HG03558 (cell line): ENCODE measurements at regions not wholly inside any gene's neighbourhood (a gene's known extent, or its start where the extent isn't known, plus 50 kb on each side); places are given as distances from the start of the nearest gene placed in this dataset.

ENCODE experiments used
- ATAC-seq: cut with Tn5 transposase; IDR thresholded peaks from one replicate; pipeline ENCODE4 v1.9.1; 2021; ENCODE audit warnings: moderate number of reproducible peaks; ENCODE audit not compliant: unreplicated experiment; ENCODE audit errors: extremely low read depth

DNA sequence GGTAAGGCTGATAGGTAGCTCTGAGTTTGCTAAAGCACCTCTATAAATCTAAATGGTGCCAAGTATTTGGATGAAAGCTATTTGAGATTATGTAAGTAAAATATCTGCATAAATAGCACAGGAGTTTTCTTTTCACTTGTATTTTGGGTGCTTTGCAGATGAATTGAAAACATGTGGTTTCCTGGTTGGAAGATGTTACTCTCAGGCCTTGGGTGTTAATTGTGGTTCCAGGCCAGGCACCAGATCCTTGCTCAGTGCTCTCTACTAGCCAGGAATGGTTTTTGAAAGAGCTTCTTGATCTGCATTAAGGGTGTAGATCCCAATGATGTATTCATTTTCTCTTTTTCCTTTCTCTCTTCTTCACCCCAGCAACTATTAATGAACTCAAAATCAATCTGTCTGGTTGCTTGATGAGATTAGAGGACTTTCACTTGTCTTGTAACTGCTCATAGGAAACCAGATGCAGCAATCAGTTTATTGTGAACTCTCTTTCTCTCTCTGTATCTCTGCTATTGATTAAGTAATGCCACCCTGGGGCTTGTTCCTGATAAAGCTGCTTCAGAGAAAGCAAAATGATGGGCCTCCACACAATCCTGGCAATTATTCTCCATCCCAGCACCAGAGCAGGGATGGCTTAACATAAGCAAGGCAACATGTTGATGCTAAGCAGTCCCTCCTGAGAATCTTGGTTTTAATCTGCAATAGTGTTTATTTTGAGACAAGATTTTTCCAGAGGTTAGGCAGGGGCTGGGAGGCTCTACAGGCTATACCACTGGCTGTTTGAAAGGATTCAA lies 147.0 kb upstream of the NTM start:
- ATAC-seq: no peak

DNA sequence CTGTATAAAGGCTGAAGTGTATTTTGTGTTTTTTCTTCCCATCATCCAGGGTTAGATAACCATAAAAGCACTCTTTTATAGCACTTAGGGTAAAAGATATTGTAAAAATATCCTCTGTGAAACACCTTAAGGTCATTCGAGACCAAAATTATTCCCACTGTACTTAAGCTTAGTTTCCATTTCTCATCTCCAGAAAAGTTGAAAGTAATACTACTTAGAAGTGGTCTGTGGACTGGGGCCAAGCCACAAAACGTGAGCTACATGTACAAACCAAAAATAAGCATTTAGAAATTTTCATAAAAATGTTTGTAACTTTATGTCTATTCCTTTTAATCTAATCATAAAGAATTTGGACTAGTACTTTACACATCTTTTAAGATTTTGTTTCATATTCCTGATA lies 142.0 kb upstream of the NTM start:
- no peak for ATAC-seq

DNA sequence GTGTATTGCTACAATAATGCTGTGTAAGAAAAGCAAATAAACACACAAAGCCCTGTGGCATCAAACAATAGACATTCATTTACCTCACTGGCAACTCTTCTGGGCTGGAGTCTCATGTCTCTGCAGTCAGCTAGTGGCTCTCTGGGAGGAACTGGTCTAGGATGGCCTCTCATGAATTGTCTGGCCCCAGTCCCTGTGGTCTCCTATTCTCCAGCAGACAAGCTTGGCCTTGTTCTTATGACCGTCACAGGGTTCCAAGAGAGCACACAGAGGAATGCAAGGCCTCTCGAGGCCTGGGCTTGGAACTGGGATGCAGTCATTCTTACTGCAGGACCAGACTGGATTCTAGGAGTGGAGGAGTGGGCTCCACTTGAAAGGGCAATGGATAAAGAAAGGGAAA lies 141.2 kb upstream of the NTM start:
- ATAC-seq: no peak

DNA sequence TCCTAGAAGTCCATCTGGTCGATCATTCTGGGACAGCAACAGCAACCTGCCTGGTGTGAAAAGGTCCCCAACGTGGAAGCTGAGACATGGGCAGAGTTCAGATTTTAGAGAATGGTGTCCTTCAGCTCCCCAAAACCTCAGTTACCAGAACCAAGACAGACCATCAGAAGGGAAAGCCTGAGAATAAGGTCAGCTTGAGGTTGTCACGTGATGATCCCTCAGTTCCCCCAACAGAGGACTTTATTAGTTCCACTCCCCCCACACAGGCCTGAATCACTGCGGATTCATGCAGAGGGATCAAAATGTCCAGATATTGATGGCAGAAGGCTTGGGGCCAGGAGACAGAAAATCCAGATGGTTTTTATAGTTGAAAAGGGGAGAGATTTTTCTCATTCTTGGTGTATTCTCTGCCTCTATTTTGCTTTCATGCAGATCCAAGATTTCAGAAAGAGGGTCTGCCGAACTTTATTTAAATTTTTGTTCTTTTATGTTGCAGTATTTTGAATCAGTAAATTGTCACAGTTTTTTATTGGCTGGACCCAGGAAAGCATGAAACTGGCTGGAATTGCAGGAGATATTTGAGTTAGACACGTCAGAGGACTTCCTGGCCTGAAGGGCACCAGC lies 139.0 kb upstream of the NTM start:
- no peak for ATAC-seq

DNA sequence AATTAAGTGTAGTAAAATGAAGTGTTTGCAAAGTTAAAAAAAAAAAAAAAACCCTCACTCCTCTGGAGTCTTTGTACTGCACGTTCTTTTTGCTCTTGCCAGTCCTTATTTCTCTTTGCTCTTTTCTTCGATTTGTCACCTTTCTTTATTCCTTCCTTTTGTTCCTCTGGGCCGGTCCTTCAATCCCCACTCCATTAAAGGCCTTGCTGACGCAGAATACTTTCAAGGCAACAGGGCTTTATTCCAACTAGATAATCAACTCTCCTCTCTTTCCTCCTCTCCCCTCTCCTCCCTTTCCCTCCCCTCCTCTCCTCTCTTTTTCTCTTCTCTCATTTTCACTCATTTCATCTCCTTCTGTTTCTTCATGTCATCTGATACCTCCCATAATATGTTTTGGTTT lies 138.2 kb upstream of the NTM start:
- ATAC-seq: no peak

DNA sequence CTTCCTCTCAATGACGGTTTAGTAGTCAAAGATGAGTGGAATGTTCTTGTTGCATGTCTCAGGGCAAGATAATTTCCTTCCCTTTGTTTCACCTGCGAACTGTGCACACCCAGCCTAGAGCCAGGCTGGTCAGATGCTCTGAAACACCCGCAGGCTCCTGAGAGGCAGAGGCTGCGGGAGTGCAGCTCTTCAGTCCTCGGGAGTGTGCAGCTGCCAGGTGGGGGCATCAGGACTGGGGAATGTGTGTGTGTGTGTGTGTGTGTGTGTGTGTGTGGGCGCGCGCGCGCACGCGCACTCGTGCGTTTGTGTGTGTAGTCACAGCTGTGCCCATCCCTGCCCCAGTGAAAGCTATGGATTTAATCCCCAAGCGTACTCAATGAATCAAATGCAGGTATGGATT lies 136.2 kb upstream of the NTM start:
- no peak for ATAC-seq

DNA sequence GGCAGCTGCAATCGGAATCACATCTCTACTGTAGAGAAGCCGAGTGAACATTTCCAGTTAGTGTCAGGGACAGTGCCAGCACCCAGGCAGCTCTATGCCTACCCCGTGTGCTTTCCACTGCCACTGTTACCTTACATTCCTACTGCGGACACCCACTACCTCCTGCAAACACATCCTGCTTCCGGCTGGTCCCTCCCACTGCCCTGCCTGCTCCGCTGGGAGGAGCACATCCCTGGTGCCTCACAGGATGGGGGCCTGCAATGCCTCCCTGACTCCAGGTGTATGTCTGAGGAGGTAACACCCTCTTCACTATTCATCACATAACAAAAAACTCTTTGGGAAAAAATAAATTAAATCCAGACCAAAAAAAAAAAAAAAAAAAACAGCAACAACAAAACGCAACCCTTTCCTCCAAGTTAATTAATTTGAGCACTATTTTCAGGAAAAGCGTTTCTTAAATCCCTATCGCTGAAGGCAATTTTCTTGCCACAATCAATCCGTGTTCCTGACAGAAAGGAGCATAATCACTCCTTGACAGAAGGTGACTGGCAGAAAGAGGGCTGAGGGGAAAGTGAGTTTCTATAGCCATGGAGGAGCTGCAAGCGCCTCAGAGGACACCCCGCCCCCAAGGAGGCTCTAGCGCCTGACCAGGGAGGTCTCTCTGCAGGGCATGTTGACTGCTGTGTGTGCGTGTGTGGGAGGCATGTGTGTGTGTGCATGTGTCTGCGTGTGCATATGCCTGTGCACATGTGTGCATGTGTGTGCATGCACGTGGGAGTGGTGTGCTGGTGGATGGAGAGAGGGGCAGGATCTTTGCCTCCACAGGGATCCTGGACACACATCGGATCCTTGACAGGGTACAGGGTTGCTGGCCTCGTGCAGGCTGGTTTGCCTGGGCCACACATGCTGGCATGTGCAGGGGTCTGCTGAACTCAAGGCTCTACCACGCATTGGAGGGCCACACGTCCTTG lies 134.8 kb upstream of the NTM start:
- no peak for ATAC-seq

DNA sequence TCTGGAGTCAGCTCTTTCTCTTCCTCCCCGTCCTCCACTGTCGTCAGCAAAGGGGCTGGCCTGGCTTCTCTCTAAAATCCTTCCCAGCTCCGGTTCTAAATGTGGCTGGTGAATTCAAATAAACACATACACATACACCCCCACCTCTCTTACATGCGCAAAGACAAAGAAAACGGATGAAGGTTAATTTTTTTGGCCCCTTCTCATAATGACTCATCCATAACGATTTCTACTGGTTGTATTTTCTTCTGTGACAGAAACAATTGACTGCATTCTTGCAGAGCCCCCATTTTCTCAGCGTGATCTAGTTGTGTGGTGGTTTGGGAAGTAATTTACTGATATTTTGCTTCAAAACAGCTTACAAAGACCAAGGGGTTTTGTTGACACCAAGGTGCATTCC lies 130.0 kb upstream of the NTM start:
- ATAC-seq: no peak

DNA sequence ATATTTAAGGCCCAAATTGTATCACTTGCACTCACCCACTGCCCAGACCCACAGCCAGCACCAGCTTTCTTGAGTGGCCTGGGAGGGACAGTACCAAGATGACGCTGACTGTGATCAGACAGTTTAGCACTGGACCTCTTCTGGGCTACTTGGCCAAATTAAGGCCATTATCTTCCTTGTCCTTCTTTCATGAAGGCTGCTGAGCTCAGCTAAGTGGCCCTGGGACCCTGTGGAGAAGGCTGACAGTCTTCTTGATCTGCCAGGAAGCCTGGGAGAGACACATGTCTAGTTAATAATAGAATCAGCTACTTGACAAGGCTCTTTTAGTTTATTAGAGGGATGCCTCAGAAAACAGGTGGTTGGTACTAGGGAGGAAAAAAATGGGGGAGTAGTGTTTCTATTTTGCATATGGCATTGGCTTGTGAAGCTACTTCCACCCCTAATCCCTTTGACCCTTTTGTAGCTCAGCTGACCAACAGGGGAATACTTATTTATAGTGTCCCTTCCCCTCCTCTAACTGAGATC lies 127.9 kb upstream of the NTM start:
- no peak for ATAC-seq

DNA sequence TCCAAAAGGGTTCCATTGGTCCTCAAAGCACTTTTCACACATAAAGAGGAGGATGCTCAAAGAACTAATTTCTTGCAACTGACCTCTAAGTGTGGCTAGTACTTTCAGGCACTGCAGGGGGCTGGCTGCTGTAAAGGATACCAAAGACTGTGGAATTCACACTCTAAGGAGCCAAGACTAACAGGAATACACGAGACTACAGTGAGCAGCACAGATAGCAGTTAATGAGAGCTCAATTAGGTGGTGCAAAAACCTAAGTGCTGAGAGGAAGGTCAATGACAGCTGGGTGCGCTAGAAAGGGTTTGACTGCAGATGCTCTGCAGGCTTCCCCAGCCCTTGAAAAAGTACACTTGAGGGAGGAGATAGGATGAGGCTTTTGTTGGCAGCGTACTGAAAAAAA lies 124.3 kb upstream of the NTM start:
- ATAC-seq: no peak

DNA sequence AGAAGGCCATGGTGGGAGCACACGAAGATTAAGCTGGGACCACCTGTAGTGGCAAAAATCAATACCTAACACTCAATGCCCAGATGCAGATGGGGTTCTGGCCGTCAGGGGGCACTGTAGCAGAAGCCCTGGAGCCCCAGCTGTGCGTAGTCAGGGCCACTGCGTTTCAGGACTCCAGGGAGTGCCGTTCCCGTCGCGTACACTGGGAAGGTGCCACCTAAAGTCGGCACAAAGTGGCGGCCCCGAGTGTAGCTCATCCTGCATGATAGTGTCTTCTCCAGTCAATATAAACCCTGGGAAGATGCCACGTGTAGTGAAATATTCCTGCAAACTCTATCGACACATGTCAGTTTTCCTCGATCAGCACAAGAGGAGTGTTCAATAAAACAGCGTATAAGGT lies 123.8 kb upstream of the NTM start:
- ATAC-seq: no peak

DNA sequence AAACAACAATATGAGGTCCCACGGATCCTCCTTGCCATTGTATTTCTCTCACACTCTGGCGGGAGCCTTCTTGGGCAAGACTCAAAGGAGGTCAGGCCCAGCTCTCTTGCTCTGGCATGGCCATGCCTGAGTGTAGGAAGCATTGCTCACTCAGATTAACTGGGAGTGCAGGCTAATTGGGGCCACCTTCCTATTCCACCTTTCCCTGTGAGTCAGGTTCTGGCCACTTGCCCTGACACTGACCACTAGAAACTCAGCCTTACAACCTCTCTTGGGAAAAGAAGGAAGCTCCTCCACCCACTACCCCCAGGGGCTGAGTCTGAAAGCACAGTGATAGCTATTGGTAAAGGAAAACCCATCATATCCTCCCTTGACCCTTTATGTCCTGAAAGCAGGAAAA lies 121.8 kb upstream of the NTM start:
- no peak for ATAC-seq

DNA sequence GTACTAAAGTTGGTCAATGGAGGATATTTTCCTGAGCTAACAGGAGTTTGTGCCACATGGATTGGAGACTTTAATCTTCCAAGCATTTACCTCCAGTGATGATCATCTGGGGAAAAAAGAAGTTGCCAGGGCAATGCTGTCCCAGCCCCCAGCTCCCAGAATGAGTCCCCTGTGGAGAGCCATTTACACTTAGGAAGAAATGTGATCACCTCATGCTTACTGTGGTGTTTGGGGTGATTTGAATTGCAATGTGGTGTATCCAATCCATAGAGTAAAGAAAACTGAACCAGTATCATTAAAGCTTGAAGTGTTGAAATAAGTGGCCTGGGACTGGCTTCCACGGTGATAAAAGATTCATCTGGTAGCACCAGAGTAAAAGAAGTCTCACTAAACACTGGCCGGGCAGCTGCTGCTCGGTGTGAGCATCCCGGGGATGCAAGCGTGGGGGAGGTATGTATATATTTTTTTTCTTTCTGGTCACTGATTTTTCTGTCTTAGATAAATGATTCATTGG lies 117.2 kb upstream of the NTM start:
- no peak for ATAC-seq

DNA sequence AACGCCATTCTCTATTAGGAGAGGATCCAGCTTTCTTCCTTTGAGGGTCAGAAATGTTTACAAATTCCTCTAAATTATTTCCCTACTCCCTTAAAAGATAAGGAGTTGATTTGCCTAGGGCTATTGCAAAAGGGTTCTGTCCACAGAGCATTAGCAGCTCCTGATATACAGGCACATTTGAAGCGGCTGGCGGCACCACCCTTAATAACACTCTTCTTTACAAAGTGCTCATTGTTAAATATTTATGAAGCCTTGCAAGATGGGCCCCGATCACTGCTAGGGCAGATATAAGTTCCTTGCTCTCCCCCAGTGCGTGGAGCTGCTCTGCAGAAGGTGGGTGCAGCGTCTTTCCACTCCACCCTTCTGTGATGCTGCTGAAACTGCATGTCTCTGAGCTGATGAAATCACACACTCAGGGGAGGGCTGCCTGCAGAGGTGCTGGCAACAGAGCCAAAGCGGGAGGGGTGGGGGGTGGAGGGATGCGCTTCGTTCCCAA lies 116.7 kb upstream of the NTM start:
- no peak for ATAC-seq

DNA sequence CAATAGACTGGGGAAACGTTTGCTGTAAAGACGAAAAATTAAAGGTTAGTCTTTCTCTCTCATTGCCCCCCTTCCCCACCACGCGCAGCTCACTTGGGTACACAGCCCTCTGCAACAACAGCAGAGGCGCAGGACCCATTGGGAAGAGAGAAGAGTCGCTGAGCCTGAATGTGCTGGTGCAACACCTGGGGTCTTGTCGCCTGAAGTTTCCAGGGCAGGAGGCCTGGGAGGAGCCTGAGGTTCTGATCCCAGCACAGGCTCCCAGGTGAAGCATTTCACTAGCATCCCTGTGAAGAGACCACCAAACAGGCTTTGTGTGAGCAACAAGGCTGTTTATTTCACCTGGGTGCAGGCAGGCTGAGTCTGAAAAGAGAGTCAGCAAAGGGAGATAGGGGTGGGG lies 116.2 kb upstream of the NTM start:
- ATAC-seq: no peak

DNA sequence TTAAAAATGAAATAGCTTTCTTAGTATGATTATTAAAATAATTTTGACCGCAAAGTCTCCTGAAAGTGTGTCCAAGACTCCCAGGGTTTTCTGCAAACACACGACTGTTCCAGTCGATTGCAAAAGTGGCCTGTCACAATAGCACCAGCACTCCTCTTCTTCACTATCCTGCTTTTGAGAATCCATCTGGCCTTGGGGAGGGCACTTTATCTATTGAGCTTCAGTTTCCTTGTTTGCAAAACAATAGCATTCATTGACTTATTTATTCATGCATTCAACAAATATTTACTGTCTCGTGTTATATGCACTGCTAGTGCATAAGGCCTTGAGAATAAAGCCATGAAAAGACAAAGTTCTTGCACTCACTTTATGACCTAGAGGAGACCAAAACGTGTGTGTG lies 96.2 kb upstream of the NTM start:
- ATAC-seq: no peak

DNA sequence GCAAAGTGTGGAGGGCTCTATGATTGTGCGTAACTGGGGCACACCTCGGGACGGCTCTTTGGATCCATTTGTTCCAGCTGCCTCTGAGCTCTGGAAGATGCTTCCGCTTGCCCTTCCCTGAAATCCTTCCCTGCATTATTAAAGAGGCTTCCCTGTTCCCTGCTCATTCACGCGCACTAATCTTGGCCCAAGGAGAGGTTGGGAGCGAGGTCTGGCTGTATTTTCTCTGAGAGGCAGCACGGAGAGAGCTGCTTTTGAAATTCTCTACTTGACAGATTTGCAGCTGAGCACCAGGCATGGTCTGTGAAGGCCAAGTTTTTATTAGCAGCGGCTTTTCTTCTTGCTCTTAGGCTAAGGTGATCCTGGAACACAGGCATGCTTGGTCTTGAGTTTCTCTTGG lies 94.8 kb upstream of the NTM start:
- ATAC-seq: no peak

DNA sequence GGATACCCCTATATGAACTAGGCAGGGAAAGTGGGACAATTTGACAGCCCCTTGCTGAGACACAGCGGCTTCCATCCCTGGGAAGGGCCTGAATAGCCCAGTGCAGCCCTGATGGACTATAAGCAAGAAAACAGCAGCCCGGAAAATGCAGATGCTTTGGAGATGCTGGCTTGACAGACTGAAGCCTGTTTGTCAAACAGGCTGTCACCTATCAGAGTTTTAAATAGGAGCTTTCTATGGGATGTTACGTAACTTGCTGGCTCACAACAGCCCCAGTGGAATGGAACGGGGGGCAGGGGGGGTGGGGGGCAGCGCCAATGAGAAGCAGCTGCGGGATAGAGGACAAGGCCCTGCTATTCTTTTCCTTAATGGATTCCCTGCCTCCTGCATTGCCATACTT lies 91.9 kb upstream of the NTM start:
- no peak for ATAC-seq

DNA sequence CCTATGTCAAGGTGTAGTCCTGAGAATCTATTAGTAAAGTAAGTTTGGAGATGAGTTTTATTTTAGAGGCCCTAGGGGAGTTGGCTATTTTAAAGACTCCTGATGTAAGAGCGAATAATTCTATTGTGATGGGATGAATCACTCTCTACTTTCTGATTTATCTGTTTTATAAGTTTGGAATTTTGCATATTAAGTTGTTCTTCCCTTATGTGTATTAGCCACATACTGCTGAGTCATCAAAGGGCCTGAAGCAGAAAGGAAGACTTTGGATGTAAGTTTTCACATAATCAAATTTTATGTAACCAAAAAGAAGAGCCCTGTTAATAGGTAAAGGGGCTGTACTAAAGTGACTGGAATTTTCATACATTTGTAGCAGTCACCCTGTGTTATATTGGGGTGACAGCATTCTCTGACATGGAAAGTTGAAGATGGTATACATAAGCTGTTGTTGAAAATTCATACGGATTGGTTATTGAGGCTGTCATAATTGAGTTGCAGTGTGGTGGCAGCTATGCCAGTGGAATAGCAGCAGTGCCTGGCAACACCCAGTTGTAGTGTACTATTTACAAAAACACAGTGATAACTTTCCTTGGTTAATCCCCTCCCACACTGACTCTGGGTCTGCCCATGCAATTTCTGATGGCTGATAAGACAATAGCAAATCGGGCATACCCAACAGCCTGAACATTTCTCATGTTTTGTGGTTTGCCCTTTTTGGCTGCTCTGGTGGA lies 90.6 kb upstream of the NTM start:
- ATAC-seq: no peak

DNA sequence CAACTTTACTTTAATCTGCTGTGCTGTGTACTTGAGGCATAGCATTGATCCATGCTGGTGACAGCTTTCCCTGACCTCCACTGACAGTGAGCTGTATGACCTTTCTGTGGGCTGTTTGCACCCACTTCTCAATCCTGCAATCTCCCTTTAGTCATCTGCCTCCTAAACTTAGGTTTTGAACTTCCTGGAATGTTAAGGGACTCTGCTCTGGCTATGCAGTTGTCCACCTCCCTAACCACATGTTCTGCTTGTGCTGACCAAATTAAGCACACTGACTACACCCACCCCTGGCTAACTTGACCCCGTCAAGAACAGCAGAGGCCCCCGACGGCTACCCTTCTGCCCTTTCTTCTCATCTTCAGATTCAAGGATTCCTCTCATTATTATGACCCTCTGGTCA lies 89.1 kb upstream of the NTM start:
- no peak for ATAC-seq
